ENCODE measurements at regions not wholly inside any gene's neighbourhood (a gene's known extent, or its start where the extent isn't known, plus 50 kb on each side); places are given as distances from the start of the nearest gene placed in this dataset.

DNA sequence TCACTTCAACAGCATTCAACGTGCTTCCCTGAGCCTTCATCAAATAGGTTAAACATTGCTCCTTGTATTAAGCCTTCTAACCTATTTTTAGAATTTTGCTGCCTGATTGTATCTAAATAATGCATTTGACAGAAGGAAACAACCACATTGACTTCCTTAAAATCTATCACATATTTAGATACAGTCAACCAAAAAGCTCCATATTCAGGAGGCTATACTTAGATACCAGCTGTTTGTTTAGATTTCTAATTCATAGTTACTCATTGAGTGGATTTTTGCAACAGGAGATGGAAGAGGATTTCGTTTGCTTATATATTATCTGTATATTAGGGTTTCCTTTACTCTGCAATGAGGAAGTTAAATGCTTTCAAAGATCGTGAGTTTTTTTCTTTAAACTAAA lies 241.1 kb upstream of the PPP1R2C start:
- 31 to 40% methylated on average over 3 of the region's 3 CpGs for WGBS, 2 donors
- Histone ChIP-seq H3K27ac (no peak overlapping the region), H3K9me3 (no peaks in the 10 kb centered on the region), H3K27me3 (no peaks in the 10 kb centered on the region), H3K4me3 (no peak overlapping the region), H3K36me3 (no peaks in the 10 kb centered on the region), H3K4me1 (no peaks in the 10 kb centered on the region)
- DNase-seq (no peak), ATAC-seq (ENCODE audit: low FRiP score in 2 of 2) (no peak)
- TF ChIP-seq, protein P1, sequence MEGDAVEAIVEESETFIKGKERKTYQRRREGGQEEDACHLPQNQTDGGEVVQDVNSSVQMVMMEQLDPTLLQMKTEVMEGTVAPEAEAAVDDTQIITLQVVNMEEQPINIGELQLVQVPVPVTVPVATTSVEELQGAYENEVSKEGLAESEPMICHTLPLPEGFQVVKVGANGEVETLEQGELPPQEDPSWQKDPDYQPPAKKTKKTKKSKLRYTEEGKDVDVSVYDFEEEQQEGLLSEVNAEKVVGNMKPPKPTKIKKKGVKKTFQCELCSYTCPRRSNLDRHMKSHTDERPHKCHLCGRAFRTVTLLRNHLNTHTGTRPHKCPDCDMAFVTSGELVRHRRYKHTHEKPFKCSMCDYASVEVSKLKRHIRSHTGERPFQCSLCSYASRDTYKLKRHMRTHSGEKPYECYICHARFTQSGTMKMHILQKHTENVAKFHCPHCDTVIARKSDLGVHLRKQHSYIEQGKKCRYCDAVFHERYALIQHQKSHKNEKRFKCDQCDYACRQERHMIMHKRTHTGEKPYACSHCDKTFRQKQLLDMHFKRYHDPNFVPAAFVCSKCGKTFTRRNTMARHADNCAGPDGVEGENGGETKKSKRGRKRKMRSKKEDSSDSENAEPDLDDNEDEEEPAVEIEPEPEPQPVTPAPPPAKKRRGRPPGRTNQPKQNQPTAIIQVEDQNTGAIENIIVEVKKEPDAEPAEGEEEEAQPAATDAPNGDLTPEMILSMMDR (IDR thresholded peaks at IDR 0.05) = no peak
- no peak for TF ChIP-seq POLR2AphosphoS5 (IDR thresholded peaks at IDR 0.05)
- TF ChIP-seq POLR2A (IDR thresholded peaks at IDR 0.05) = no peak
- TF ChIP-seq EP300 (IDR thresholded peaks at IDR 0.05) = no peak

DNA sequence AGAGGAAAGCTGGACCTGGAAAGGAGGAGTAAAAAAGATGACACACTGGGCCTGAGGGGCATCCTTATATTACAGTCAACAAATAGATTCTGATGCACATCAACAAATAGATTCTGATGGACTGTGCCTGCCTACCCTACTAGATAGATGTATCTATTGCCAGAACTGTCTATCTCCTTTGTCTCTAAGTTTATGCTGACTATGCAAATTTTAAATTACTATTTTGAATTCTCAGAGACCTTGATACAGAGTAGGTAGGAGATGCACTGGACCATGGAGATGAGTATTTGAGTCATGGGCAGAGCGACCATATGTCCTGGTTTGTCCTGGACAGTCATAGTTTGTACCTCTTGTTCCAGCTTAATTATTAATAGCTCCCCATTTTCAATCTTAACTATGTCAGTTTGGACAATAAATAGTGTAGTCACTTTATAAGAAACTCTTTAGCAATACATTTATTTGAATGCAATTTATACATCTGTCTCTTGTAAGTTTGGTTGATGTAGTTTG lies 247.9 kb upstream of the PPP1R2C start:
- Histone ChIP-seq H3K9me3 (peaks cover 0 to 20% (median 2%) of the 10 kb centered on the region in 4 donors), H3K4me3 (no peak overlapping the region), H3K27me3 (no peaks in the 10 kb centered on the region), H3K36me3 (no peaks in the 10 kb centered on the region), H3K4me1 (no peaks in the 10 kb centered on the region), H3K27ac (no peak overlapping the region)
- TF ChIP-seq POLR2A (IDR thresholded peaks at IDR 0.05) = no peak
- TF ChIP-seq, protein P1 (IDR thresholded peaks at IDR 0.05) = no peak
- no peak for TF ChIP-seq POLR2AphosphoS5 (IDR thresholded peaks at IDR 0.05)
- TF ChIP-seq EP300 (IDR thresholded peaks at IDR 0.05) = no peak
- no peak for DNase-seq
- no peak for ATAC-seq (ENCODE audit: low FRiP score in 2 of 2)
- 93 to 100% methylated on average over 1 of the region's 1 CpG for WGBS, 2 donors

DNA sequence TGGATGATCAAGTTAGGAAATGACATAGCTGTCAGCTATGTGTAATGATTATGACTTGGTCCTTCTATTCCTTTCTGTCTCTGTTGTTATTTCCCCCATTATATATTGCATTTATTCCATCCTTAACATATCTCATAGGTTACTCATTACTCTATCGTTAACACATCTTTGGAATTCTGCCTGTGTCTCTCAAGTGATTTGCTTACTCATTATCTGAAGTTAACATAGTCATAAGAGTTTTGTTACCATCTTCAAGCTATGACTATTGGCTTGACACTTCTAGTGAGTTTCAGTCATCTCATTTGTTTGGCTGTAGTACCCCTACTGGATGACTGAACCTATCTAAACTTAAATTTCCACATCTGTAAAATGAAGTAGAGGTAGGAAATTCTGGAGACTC lies 286.1 kb upstream of the PPP1R2C start:
- no peak for DNase-seq
- no peak overlapping the region for H3K4me3 ChIP-seq
- no peaks in the 10 kb centered on the region for H3K27me3 ChIP-seq
- TF ChIP-seq POLR2A (IDR thresholded peaks at IDR 0.05) (no peak), EP300 (IDR thresholded peaks at IDR 0.05) (no peak), POLR2AphosphoS5 (IDR thresholded peaks at IDR 0.05) (no peak)
- TF ChIP-seq, protein P1 (IDR thresholded peaks at IDR 0.05) = no peak
- no peak overlapping the region for H3K27ac ChIP-seq
- no peaks in the 10 kb centered on the region for H3K36me3 ChIP-seq
- no peaks in the 10 kb centered on the region for H3K9me3 ChIP-seq
- no peaks in the 10 kb centered on the region for H3K4me1 ChIP-seq
- ATAC-seq (ENCODE audit: low FRiP score in 2 of 2) = no peak
- 65 to 86% methylated on average over 1 of the region's 1 CpG for WGBS, 2 donors

DNA sequence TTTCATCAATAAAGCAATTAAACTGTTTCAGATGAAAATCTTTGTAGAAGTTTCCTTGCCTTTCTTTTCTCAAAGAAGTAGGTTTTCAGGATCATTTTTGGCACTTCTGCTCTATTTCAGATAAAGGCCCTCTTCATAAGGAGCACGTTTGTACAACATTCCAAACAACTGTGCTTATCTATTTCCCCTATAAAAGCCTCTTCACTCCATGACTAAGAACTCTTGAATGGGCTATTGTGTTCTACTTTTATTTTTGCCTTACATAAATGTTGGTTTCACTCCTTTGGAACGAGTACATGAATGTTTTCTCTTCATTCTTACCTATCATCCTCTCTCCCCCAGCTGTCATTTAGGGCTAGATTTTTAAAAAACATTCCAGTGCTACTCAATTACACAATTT lies 288.0 kb upstream of the PPP1R2C start:
- H3K9me3 ChIP-seq = no peaks in the 10 kb centered on the region
- no peak for DNase-seq
- no peaks in the 10 kb centered on the region for H3K4me1 ChIP-seq
- no peak for TF ChIP-seq POLR2AphosphoS5 (IDR thresholded peaks at IDR 0.05)
- TF ChIP-seq, protein P1 (IDR thresholded peaks at IDR 0.05) = no peak
- no peak for TF ChIP-seq POLR2A (IDR thresholded peaks at IDR 0.05)
- TF ChIP-seq EP300 (IDR thresholded peaks at IDR 0.05) = no peak
- ATAC-seq (ENCODE audit: low FRiP score in 2 of 2) = no peak
- WGBS, 2 donors = 29 to 51% methylated on average over 2 of the region's 2 CpGs
- H3K36me3 ChIP-seq = no peaks in the 10 kb centered on the region
- no peaks in the 10 kb centered on the region for H3K27me3 ChIP-seq
- no peak overlapping the region for H3K27ac ChIP-seq
- no peak overlapping the region for H3K4me3 ChIP-seq

DNA sequence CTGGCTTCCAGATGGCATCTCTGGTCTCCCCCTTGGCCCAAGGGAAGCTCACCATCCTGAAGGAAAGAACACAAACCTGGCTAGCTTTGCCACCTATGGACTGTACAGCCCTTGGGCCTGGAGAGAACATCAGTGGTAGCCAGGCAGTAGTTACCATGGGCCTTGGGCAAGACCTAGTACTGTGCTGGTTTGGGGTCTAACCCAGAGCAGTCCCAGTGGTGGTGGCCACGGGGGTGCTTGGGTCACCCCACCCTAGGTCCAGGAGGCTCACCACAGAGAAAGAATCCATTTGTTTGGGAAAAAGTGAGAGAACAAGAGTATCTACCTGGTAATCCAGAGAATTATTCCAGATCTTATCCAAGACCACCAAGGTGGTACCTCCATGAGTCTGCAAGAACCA lies 290.7 kb upstream of the PPP1R2C start:
- H3K27ac ChIP-seq = no peak overlapping the region
- TF ChIP-seq POLR2A (IDR thresholded peaks at IDR 0.05) (no peak), POLR2AphosphoS5 (IDR thresholded peaks at IDR 0.05) (no peak), EP300 (IDR thresholded peaks at IDR 0.05) (no peak)
- TF ChIP-seq, protein P1 (IDR thresholded peaks at IDR 0.05) = no peak
- H3K9me3 ChIP-seq = no peaks in the 10 kb centered on the region
- ATAC-seq (ENCODE audit: low FRiP score in 2 of 2) (peak in 1 of 2 donors; percentile 57), DNase-seq (no peak)
- WGBS, 2 donors = 91% methylated on average over 1 of the region's 1 CpG; no CpG with 5 or more reads in 1 of the 2 donors
- no peak overlapping the region for H3K4me3 ChIP-seq
- H3K27me3 ChIP-seq = no peaks in the 10 kb centered on the region
- no peaks in the 10 kb centered on the region for H3K4me1 ChIP-seq
- no peaks in the 10 kb centered on the region for H3K36me3 ChIP-seq
